ENCODE measurements at regions not wholly inside any gene's neighbourhood (a gene's known extent, or its start where the extent isn't known, plus 50 kb on each side); places are given as distances from the start of the nearest gene placed in this dataset.
A peak's percentile ranks its signal among the peaks of the same experiment; 100 is the strongest.

DNA sequence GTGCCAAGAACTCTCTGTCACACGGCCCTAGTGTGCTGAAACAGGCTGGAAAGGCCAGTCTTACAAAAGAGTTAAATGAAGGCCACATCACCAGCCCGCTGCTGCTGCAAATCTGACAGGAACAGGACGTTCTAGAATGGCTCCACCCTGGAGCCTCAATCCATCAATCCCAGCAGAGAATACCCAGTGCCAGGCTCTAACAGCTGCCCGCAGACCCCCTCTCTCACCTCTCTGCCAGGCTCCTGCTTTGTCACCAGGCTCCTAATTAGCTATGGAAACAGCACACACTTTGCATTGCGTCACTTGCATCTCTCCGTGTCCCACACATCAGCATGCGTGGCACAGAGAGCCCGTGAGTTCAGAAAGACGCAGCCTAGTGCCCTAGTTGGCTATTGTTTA is 314.1 kb downstream of the FOXO1 start:
- Mint-ChIP-seq H3K4me1 (peaks cover 65% of the 10 kb centered on the region), H3K27me3 (ENCODE audit: insufficient read depth, low read depth, poor library complexity) (peaks cover 16% of the 10 kb centered on the region), H3K36me3 (ENCODE audit: low read depth) (no peaks in the 10 kb centered on the region), H3K27ac (no peak overlapping the region), H3K4me3 (no peak overlapping the region), H3K9me3 (no peaks in the 10 kb centered on the region; the same call in 2 of the 3 replicates)
- Histone ChIP-seq H3K4me2 (no peak overlapping the region), H3K79me2 (replicated peaks; ENCODE audit: insufficient read depth) (no peaks in the 10 kb centered on the region), H3K36me3 (ENCODE audit: insufficient read depth) (no peaks in the 10 kb centered on the region), H4K20me1 (replicated peaks; ENCODE audit: insufficient read depth) (no peaks in the 10 kb centered on the region), H3K27me3 (ENCODE audit: insufficient read depth) (peaks cover 4% of the 10 kb centered on the region; the same call in 1 of the 2 replicates), H3K9me2 (ENCODE audit: insufficient read depth) (peaks cover 6% of the 10 kb centered on the region; the same call in 1 of the 2 replicates), H3K4me1 (ENCODE audit: insufficient read depth) (peaks cover 29% of the 10 kb centered on the region), H2AFZ (0 out of 2 replicates have a peak overlapping the region, but pooled peaks have one; percentile 52), H3F3A (replicated peaks; ENCODE audit: low read depth) (no peaks in the 10 kb centered on the region), H3K27ac (ENCODE audit: low read depth) (no peak overlapping the region), H3K4me3 (no peak overlapping the region)
- ATAC-seq (no peak), DNase-seq (ENCODE audit: low spot score) (no peak)
- TF ChIP-seq, protein P1, sequence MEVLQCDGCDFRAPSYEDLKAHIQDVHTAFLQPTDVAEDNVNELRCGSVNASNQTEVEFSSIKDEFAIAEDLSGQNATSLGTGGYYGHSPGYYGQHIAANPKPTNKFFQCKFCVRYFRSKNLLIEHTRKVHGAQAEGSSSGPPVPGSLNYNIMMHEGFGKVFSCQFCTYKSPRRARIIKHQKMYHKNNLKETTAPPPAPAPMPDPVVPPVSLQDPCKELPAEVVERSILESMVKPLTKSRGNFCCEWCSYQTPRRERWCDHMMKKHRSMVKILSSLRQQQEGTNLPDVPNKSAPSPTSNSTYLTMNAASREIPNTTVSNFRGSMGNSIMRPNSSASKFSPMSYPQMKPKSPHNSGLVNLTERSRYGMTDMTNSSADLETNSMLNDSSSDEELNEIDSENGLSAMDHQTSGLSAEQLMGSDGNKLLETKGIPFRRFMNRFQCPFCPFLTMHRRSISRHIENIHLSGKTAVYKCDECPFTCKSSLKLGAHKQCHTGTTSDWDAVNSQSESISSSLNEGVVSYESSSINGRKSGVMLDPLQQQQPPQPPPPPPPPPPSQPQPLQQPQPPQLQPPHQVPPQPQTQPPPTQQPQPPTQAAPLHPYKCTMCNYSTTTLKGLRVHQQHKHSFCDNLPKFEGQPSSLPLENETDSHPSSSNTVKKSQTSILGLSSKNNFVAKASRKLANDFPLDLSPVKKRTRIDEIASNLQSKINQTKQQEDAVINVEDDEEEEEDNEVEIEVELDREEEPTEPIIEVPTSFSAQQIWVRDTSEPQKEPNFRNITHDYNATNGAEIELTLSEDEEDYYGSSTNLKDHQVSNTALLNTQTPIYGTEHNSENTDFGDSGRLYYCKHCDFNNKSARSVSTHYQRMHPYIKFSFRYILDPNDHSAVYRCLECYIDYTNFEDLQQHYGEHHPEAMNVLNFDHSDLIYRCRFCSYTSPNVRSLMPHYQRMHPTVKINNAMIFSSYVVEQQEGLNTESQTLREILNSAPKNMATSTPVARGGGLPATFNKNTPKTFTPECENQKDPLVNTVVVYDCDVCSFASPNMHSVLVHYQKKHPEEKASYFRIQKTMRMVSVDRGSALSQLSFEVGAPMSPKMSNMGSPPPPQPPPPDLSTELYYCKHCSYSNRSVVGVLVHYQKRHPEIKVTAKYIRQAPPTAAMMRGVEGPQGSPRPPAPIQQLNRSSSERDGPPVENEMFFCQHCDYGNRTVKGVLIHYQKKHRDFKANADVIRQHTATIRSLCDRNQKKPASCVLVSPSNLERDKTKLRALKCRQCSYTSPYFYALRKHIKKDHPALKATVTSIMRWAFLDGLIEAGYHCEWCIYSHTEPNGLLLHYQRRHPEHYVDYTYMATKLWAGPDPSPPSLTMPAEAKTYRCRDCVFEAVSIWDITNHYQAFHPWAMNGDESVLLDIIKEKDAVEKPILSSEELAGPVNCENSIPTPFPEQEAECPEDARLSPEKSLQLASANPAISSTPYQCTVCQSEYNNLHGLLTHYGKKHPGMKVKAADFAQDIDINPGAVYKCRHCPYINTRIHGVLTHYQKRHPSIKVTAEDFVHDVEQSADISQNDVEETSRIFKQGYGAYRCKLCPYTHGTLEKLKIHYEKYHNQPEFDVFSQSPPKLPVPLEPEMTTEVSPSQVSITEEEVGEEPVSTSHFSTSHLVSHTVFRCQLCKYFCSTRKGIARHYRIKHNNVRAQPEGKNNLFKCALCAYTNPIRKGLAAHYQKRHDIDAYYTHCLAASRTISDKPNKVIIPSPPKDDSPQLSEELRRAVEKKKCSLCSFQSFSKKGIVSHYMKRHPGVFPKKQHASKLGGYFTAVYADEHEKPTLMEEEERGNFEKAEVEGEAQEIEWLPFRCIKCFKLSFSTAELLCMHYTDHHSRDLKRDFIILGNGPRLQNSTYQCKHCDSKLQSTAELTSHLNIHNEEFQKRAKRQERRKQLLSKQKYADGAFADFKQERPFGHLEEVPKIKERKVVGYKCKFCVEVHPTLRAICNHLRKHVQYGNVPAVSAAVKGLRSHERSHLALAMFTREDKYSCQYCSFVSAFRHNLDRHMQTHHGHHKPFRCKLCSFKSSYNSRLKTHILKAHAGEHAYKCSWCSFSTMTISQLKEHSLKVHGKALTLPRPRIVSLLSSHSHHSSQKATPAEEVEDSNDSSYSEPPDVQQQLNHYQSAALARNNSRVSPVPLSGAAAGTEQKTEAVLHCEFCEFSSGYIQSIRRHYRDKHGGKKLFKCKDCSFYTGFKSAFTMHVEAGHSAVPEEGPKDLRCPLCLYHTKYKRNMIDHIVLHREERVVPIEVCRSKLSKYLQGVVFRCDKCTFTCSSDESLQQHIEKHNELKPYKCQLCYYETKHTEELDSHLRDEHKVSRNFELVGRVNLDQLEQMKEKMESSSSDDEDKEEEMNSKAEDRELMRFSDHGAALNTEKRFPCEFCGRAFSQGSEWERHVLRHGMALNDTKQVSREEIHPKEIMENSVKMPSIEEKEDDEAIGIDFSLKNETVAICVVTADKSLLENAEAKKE (CRISPR knock-in tag; IDR thresholded peaks at IDR 0.05): no peak
- TF ChIP-seq POLR2AphosphoS5 (IDR thresholded peaks at IDR 0.05; ENCODE audit: low read depth) (no peak), STAT1 (IDR thresholded peaks at IDR 0.05; ENCODE audit: unreplicated experiment) (no peak), CREB1 (CRISPR knock-in tag; IDR thresholded peaks at IDR 0.05; ENCODE audit: low read depth) (no peak), EZH2phosphoT487 (IDR thresholded peaks at IDR 0.05; ENCODE audit: unreplicated experiment) (no peak), EZH2 (IDR thresholded peaks at IDR 0.05; ENCODE audit: low read depth, unreplicated experiment) (no peak), ZNF331 (CRISPR knock-in tag; IDR thresholded peaks at IDR 0.05; ENCODE audit: low read depth) (no peak), JUNB (IDR thresholded peaks at IDR 0.05; ENCODE audit: unreplicated experiment) (no peak)
- TF ChIP-seq, protein P2, sequence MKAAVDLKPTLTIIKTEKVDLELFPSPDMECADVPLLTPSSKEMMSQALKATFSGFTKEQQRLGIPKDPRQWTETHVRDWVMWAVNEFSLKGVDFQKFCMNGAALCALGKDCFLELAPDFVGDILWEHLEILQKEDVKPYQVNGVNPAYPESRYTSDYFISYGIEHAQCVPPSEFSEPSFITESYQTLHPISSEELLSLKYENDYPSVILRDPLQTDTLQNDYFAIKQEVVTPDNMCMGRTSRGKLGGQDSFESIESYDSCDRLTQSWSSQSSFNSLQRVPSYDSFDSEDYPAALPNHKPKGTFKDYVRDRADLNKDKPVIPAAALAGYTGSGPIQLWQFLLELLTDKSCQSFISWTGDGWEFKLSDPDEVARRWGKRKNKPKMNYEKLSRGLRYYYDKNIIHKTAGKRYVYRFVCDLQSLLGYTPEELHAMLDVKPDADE (IDR thresholded peaks at IDR 0.05): no peak

Measured in GM23338 (cell line).